ENCODE measurements at regions not wholly inside any gene's neighbourhood (a gene's known extent, or its start where the extent isn't known, plus 50 kb on each side); places are given as distances from the start of the nearest gene placed in this dataset.

GRCh38 chr5:10118150-10118549 is 131.5 kb downstream of the ATPSCKMT start:
- DNase-seq (ENCODE audit: low read depth, low spot score) (no peak), ATAC-seq (no peak)
- Histone ChIP-seq H3K36me3 (ENCODE audit: control insufficient read depth in 1 of 2, insufficient read depth in 2 of 2, low read length in 2 of 2) (no peaks in the 10 kb centered on the region), H2AFZ (ENCODE audit: low read depth, low read length, poor library complexity, severe bottlenecking) (no peak overlapping the region), H3K27me3 (ENCODE audit: insufficient read depth, low read length) (no peaks in the 10 kb centered on the region), H3K27ac (ENCODE audit: low read depth, low read length) (no peak overlapping the region), H3K79me2 (ENCODE audit: insufficient read depth, low read length) (no peaks in the 10 kb centered on the region), H4K20me1 (ENCODE audit: insufficient read depth) (no peaks in the 10 kb centered on the region), H3K9me2 (ENCODE audit: insufficient read depth) (no peaks in the 10 kb centered on the region), H3K4me1 (ENCODE audit: control insufficient read depth in 1 of 2, insufficient read depth in 2 of 2, low read length in 2 of 2) (no peaks in the 10 kb centered on the region), H3K4me2 (ENCODE audit: low read length) (no peak overlapping the region), H3K9me3 (ENCODE audit: control insufficient read depth in 1 of 2, insufficient read depth in 1 of 2, low read depth in 1 of 2, low read length in 2 of 2) (no peaks in the 10 kb centered on the region), H3K9ac (ENCODE audit: low read length) (no peak overlapping the region), H3K4me3 (replicated peaks in 1 of 2; ENCODE audit: low read depth in 1 of 2, low read length in 2 of 2) (no peak overlapping the region)
- CTCF ChIA-PET = no interaction called here
- intact Hi-C loops (cut with micrococcal nuclease) = no loop called here
- no TSS peak for BruUV-seq (replicated peaks)
- TF ChIP-seq ELF1 (IDR thresholded peaks at IDR 0.05; ENCODE audit: borderline replicate concordance, low read depth) (no peak), RAD21 (IDR thresholded peaks at IDR 0.05; ENCODE audit: low read depth) (no peak), EZH2 (IDR thresholded peaks at IDR 0.05) (no peak), YY1 (IDR thresholded peaks at IDR 0.05; ENCODE audit: extremely low read depth, insufficient replicate concordance, low read depth, low read length) (no peak), SRF (IDR thresholded peaks at IDR 0.05; ENCODE audit: low read depth) (no peak), POLR2A (IDR thresholded peaks at IDR 0.05; ENCODE audit: borderline replicate concordance, extremely low read depth, insufficient read depth, insufficient read length) (no peak), ZNF274 (IDR thresholded peaks at IDR 0.05; ENCODE audit: low read depth, low read length) (no peak), TCF7L2 (IDR thresholded peaks at IDR 0.05; ENCODE audit: borderline replicate concordance, extremely low read depth, insufficient read depth, insufficient read length) (no peak), ATF3 (IDR thresholded peaks at IDR 0.05) (no peak), CBX3 (IDR thresholded peaks at IDR 0.05; ENCODE audit: low read depth) (no peak), FOSL1 (IDR thresholded peaks at IDR 0.05; ENCODE audit: low read depth) (no peak), POLR2AphosphoS5 (IDR thresholded peaks at IDR 0.05; ENCODE audit: low read depth, low read length) (no peak)
- POLR2A ChIA-PET = no interaction called here
- RAD21 ChIA-PET (ENCODE audit: low non-redundant PET in 1 of 2, low total read pairs in 2 of 2, uncharacterized antibody in 2 of 2, unreplicated experiment in 2 of 2) = no interaction called here

GRCh38 chr5:10116594-10116993 is 133.1 kb downstream of the ATPSCKMT start:
- no peak for ATAC-seq
- intact Hi-C loops (cut with micrococcal nuclease) = no loop called here
- H2AFZ ChIP-seq (ENCODE audit: low read depth, low read length, poor library complexity, severe bottlenecking) = no peak overlapping the region
- 0 out of 4 replicates have a peak, but pooled peaks cover 0 to 2% of the 10 kb centered on the region in 2 experiments for H3K4me1 ChIP-seq (ENCODE audit: control insufficient read depth in 1 of 2, insufficient read depth in 2 of 2, low read length in 2 of 2)
- ChIA-PET RAD21 (ENCODE audit: low non-redundant PET in 1 of 2, low total read pairs in 2 of 2, uncharacterized antibody in 2 of 2, unreplicated experiment in 2 of 2) (no interaction called here), POLR2A (no interaction called here), CTCF (no interaction called here)
- H3K9me2 ChIP-seq (ENCODE audit: insufficient read depth) = no peaks in the 10 kb centered on the region
- no peak overlapping the region for H3K4me2 ChIP-seq (ENCODE audit: low read length)
- H3K4me3 ChIP-seq (replicated peaks in 1 of 2; ENCODE audit: low read depth in 1 of 2, low read length in 2 of 2) = no peak overlapping the region
- H3K27me3 ChIP-seq (ENCODE audit: insufficient read depth, low read length) = no peaks in the 10 kb centered on the region
- no peak overlapping the region for H3K9ac ChIP-seq (ENCODE audit: low read length)
- DNase-seq (ENCODE audit: low read depth, low spot score) = no peak
- H3K79me2 ChIP-seq (ENCODE audit: insufficient read depth, low read length) = no peaks in the 10 kb centered on the region
- no peaks in the 10 kb centered on the region for H3K36me3 ChIP-seq (ENCODE audit: control insufficient read depth in 1 of 2, insufficient read depth in 2 of 2, low read length in 2 of 2)
- no TSS peak for BruUV-seq (replicated peaks)
- no peaks in the 10 kb centered on the region for H4K20me1 ChIP-seq (ENCODE audit: insufficient read depth)
- H3K9me3 ChIP-seq (ENCODE audit: control insufficient read depth in 1 of 2, insufficient read depth in 1 of 2, low read depth in 1 of 2, low read length in 2 of 2) = no peaks in the 10 kb centered on the region
- no peak for TF ChIP-seq POLR2AphosphoS5 (IDR thresholded peaks at IDR 0.05; ENCODE audit: low read depth, low read length)
- TF ChIP-seq SIN3A (IDR thresholded peaks at IDR 0.05; ENCODE audit: low read depth) = no peak
- TF ChIP-seq SRF (IDR thresholded peaks at IDR 0.05; ENCODE audit: low read depth) = no peak
- no peak for TF ChIP-seq POLR2A (IDR thresholded peaks at IDR 0.05; ENCODE audit: borderline replicate concordance, extremely low read depth, insufficient read depth, insufficient read length)
- no peak for TF ChIP-seq CBX3 (IDR thresholded peaks at IDR 0.05; ENCODE audit: low read depth)
- TF ChIP-seq ZFX (IDR thresholded peaks at IDR 0.05) = no peak
- TF ChIP-seq JUND (IDR thresholded peaks at IDR 0.05) = no peak
- TF ChIP-seq SP1 (IDR thresholded peaks at IDR 0.05; ENCODE audit: low read depth) = no peak
- TF ChIP-seq ZNF274 (IDR thresholded peaks at IDR 0.05; ENCODE audit: low read depth, low read length) = no peak
- TF ChIP-seq EZH2 (IDR thresholded peaks at IDR 0.05) = no peak
- TF ChIP-seq MAX (IDR thresholded peaks at IDR 0.05) = no peak
- no peak for TF ChIP-seq TCF7L2 (IDR thresholded peaks at IDR 0.05; ENCODE audit: borderline replicate concordance, extremely low read depth, insufficient read depth, insufficient read length)
- no peak for TF ChIP-seq ZBTB33 (IDR thresholded peaks at IDR 0.05; ENCODE audit: extremely low read depth, insufficient replicate concordance, low read length)
- TF ChIP-seq RAD21 (IDR thresholded peaks at IDR 0.05; ENCODE audit: low read depth) = no peak
- no peak overlapping the region for H3K27ac ChIP-seq (ENCODE audit: low read depth, low read length)
